ENCODE measurements at regions not wholly inside any gene's neighbourhood (a gene's known extent, or its start where the extent isn't known, plus 50 kb on each side); places are given as distances from the start of the nearest gene placed in this dataset.
"Not testable (repeated sequence)": the region's sequence is repeated elsewhere in the genome, so short reads cannot be mapped to it uniquely, and the experiment has no call there.

DNA sequence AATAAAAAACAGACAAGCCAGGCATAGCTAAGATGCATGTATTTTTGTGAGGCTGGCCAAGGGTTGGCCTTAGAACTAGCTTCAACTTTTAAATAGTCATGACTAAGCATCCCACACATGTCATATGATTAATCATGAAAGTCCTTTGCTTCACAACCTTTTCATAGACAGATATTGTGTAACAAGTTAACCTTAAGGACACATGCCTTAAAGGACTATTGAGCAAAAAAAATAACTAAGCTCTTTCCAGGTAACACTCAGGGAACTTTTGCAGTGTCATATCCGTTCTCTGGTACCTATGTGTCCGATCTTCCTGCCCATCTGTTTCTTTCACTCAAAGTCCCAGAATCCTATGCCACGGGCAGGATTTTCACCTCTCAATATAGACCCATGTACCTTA lies 498.4 kb downstream of the STK39 start:
- Mint-ChIP-seq H3K4me1 (ENCODE audit: low read depth) (no peaks in the 10 kb centered on the region), H3K36me3 (ENCODE audit: low read depth) (no peaks in the 10 kb centered on the region), H3K27ac (no peak overlapping the region), H3K4me3 (no peak overlapping the region), H3K9me3 (peaks cover 44% of the 10 kb centered on the region), H3K27me3 (ENCODE audit: insufficient read depth) (no peaks in the 10 kb centered on the region)
- no peak for DNase-seq
- TF ChIP-seq CTCF (IDR thresholded peaks at IDR 0.05) = no peak

GRCh38 chr2:167748536-167748935 lies 498.9 kb downstream of the STK39 start:
- H3K9me3 Mint-ChIP-seq = peaks cover 41% of the 10 kb centered on the region
- H3K27ac Mint-ChIP-seq = no peak overlapping the region
- no peaks in the 10 kb centered on the region for H3K36me3 Mint-ChIP-seq (ENCODE audit: low read depth)
- H3K4me3 Mint-ChIP-seq = no peak overlapping the region
- H3K4me1 Mint-ChIP-seq (ENCODE audit: low read depth) = no peaks in the 10 kb centered on the region
- no peak for TF ChIP-seq CTCF (IDR thresholded peaks at IDR 0.05)
- no peak for DNase-seq
- H3K27me3 Mint-ChIP-seq (ENCODE audit: insufficient read depth) = no peaks in the 10 kb centered on the region

GRCh38 chr2:167745667-167746066 lies 501.7 kb downstream of the STK39 start:
- no peak for TF ChIP-seq CTCF (IDR thresholded peaks at IDR 0.05)
- Mint-ChIP-seq H3K9me3 (peaks cover 28% of the 10 kb centered on the region), H3K27ac (no peak overlapping the region), H3K4me1 (ENCODE audit: low read depth) (no peaks in the 10 kb centered on the region), H3K36me3 (ENCODE audit: low read depth) (no peaks in the 10 kb centered on the region), H3K27me3 (ENCODE audit: insufficient read depth) (no peaks in the 10 kb centered on the region), H3K4me3 (no peak overlapping the region)
- no peak for DNase-seq

DNA sequence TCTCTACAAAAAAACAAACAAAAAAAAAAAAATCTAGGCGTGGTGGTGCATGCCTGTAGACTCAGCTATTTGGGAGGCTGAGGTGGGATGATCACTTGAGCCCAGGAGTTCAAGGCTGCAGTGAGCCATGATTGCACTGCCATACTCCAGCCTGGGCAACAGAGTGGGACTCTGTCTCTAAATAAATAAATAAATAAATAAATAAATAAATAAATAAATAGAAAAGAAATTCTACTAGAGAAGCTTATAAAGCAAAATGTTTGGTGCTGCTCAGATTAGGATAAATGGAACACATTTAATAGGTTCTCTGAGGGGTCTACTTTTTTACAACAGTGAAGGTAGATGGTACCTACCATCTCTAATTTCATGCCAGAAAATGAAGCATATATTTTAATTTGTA lies 507.5 kb downstream of the STK39 start:
- H3K9me3 Mint-ChIP-seq = peaks cover 13% of the 10 kb centered on the region
- not testable (repeated sequence) for H3K4me3 Mint-ChIP-seq; H3K36me3 Mint-ChIP-seq (ENCODE audit: low read depth)

DNA sequence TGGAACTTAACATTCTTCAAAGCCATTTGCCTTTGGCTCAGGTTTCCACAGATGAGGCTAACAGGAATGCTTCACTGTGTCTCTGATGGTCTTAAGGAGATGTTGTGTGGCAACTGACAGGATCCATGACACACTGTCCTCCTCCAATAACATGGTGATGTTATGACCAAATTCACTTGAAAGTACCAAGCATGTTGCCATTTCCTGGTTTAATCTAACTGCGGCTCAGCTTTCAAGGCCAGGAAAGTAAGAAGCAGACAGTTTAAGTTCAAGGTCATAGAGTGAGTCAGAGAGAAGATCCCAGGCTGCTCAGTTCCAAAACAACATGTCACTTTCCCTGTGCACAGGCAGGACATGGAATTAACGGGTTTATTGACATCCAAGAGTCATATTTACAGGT lies 513.6 kb downstream of the STK39 start:
- TF ChIP-seq CTCF (IDR thresholded peaks at IDR 0.05) = no peak
- Mint-ChIP-seq H3K9me3 (peaks cover 39% of the 10 kb centered on the region), H3K36me3 (ENCODE audit: low read depth) (no peaks in the 10 kb centered on the region), H3K4me3 (no peak overlapping the region), H3K27ac (no peak overlapping the region), H3K27me3 (ENCODE audit: insufficient read depth) (peaks cover 2% of the 10 kb centered on the region; the same call in 1 of the 2 replicates), H3K4me1 (ENCODE audit: low read depth) (no peaks in the 10 kb centered on the region)
- no peak for DNase-seq

More for the DNA sequence above, 507.5 kb downstream of the STK39 start:
- DNase-seq; H3K4me1 Mint-ChIP-seq (ENCODE audit: low read depth); H3K27me3 Mint-ChIP-seq (ENCODE audit: insufficient read depth); H3K27ac Mint-ChIP-seq: not testable (repeated sequence)

DNA sequence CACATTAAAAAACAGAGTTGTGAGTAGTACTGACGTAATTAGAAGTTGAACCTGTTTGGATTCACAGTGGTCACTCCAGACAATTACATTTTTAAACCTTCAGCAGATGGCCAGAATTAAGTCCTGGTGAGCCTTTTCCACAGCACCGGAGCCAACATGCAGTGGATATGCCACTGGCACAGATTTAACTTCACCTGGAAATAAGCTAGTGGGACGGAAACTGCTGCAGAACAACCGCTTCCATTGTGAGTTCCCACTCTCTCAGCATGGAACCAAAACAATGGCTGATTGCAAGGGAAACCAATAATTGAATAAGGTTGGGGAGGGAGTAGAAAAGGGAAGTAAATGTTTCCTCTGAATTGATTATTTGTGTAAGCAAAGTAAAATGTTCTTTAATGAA lies 515.1 kb downstream of the STK39 start:
- Mint-ChIP-seq H3K27ac (no peak overlapping the region), H3K4me3 (no peak overlapping the region), H3K9me3 (peaks cover 41% of the 10 kb centered on the region), H3K4me1 (ENCODE audit: low read depth) (no peaks in the 10 kb centered on the region), H3K27me3 (ENCODE audit: insufficient read depth) (peaks cover 2% of the 10 kb centered on the region; the same call in 1 of the 2 replicates), H3K36me3 (ENCODE audit: low read depth) (no peaks in the 10 kb centered on the region)
- no peak for DNase-seq
- TF ChIP-seq CTCF (IDR thresholded peaks at IDR 0.05) = no peak

Measured in HFFc6 (cell line).